B cell (primary cell): ENCODE measurements at regions not wholly inside any gene's neighbourhood (a gene's known extent, or its start where the extent isn't known, plus 50 kb on each side); places are given as distances from the start of the nearest gene placed in this dataset.

Experiments
- ATAC-seq: fragments of 200-7000 bp; cut with Tn5 transposase; one replicate; pipeline ENCODE4 v1.10.0; 2021; ENCODE audit warnings: low read depth, mild to moderate bottlenecking, moderate number of reproducible peaks, moderate library complexity
- CTCF ChIA-PET: fragments of 350-600 bp; sonication (Branson Sonifier 250); formaldehyde crosslinking; loops from one replicate; lab custom pipeline; 2021; ENCODE audit warnings: antibody characterized with exemption, inconsistent platforms; lab: Charles Lee
- POLR2A ChIA-PET: fragments of 350-600 bp; sonication (Branson Sonifier 250); formaldehyde crosslinking; loops from one replicate; lab custom pipeline; 2021; ENCODE audit warnings: antibody characterized with exemption; lab: Charles Lee
- DNase-seq: peaks from one replicate; pipeline ENCODE4 v3.0.0; 2013
- H2AFZ ChIP-seq: 2 replicates; pipeline ENCODE4 v1.6.1; 2012; ENCODE audit warnings: mild to moderate bottlenecking, low read depth, low read length; ENCODE audit not compliant: insufficient read depth, poor library complexity, severe bottlenecking
- H3K27ac ChIP-seq, 2 donors: 1 replicate in 1 of 2; 2 replicates in 1 of 2; pipeline ENCODE4 v1.5.1; 2012 to 2013; ENCODE audit warnings: low read length in 2 of 2, mild to moderate bottlenecking in 2 of 2, moderate library complexity in 1 of 2
- H3K27me3 ChIP-seq, 4 experiments: fragments of 200-600 bp in 1 of 4; sonication (generic) in 1 of 4; replicated peaks in 1 of 4; 1 replicate in 2 of 4; 2 replicates in 2 of 4; pipeline versions ENCODE4 v1.6.1 to v1.7.0; 2013 to 2016; ENCODE audit warnings: low read length in 3 of 4, mild to moderate bottlenecking in 2 of 4, mixed read lengths in 1 of 4, moderate library complexity in 1 of 4; ENCODE audit not compliant: insufficient read depth in 4 of 4, control insufficient read depth in 3 of 4; ENCODE audit errors: control extremely low read depth in 1 of 4
- H3K36me3 ChIP-seq, 2 experiments: replicated peaks in 1 of 2; 1 replicate in 1 of 2; 2 replicates in 1 of 2; pipeline versions ENCODE4 v1.6.1 to v1.7.1; 2013; ENCODE audit warnings: low read length in 1 of 2; ENCODE audit not compliant: insufficient read depth in 2 of 2, control insufficient read depth in 1 of 2; ENCODE audit errors: control extremely low read depth in 1 of 2, extremely low read depth in 1 of 2
- H3K4me1 ChIP-seq, 2 donors: fragments of 200-600 bp in 1 of 2; sonication (generic) in 1 of 2; 1 replicate in 1 of 2; 2 replicates in 1 of 2; pipeline versions ENCODE4 v1.5.1 to v1.6.1; 2013 to 2017; ENCODE audit warnings: low read length in 2 of 2; ENCODE audit not compliant: control insufficient read depth in 2 of 2, insufficient read depth in 2 of 2
- H3K4me2 ChIP-seq: replicated peaks from 2 replicates; pipeline ENCODE3; 2012; ENCODE audit warnings: mild to moderate bottlenecking, low read depth, low read length; ENCODE audit not compliant: poor library complexity, severe bottlenecking
- H3K4me3 ChIP-seq, 5 experiments: fragments of 200-600 bp in 1 of 5; sonication (generic) in 1 of 5; 1 replicate in 3 of 5; 2 replicates in 2 of 5; pipeline versions ENCODE4 v1.5.1 to v1.7.0; 2011 to 2016; ENCODE audit warnings: low read length in 4 of 5, mild to moderate bottlenecking in 4 of 5, low read depth in 2 of 5, control low read depth in 1 of 5, moderate library complexity in 1 of 5; ENCODE audit not compliant: insufficient read depth in 1 of 5; ENCODE audit errors: control extremely low read depth in 1 of 5, extremely low read depth in 1 of 5
- H3K79me2 ChIP-seq: fragments of 200-600 bp; sonication (generic); one replicate; pipeline ENCODE4 v1.6.0; 2016; ENCODE audit warnings: low read length; ENCODE audit not compliant: control insufficient read depth, insufficient read depth
- H3K9ac ChIP-seq: fragments of 200-600 bp; sonication (generic); 2 replicates; pipeline ENCODE4 v1.6.1; 2017; ENCODE audit warnings: mild to moderate bottlenecking, low read length, moderate library complexity
- H3K9me3 ChIP-seq, 3 donors: one replicate each; pipeline versions ENCODE4 v1.6.1 to v1.7.1; 2013; ENCODE audit warnings: low read length in 2 of 3; ENCODE audit not compliant: control insufficient read depth in 2 of 3, insufficient read depth in 1 of 3; ENCODE audit errors: control extremely low read depth in 1 of 3
- H4K20me1 ChIP-seq: 2 replicates; pipeline ENCODE4 v1.6.0; 2012; ENCODE audit warnings: mild to moderate bottlenecking, low read length; ENCODE audit not compliant: insufficient read depth, control insufficient read depth, poor library complexity, severe bottlenecking
- H3K27ac Mint-ChIP-seq: one replicate; pipeline ENCODE4 v1.8.0; 2021; ENCODE audit warnings: mixed read lengths
- H3K27me3 Mint-ChIP-seq: one replicate; pipeline ENCODE4 v1.8.0; 2021; ENCODE audit warnings: mixed read lengths
- H3K4me1 Mint-ChIP-seq: one replicate; pipeline ENCODE4 v1.8.0; 2021; ENCODE audit warnings: mixed read lengths
- H3K4me3 Mint-ChIP-seq: one replicate; pipeline ENCODE4 v1.8.0; 2021; ENCODE audit warnings: mixed read lengths
- H3K9me3 Mint-ChIP-seq: one replicate; pipeline ENCODE4 v1.8.0; 2022; ENCODE audit warnings: mixed read lengths; ENCODE audit not compliant: insufficient read depth
- EZH2 ChIP-seq: IDR thresholded peaks from 2 replicates; pipeline ENCODE4 v1.6.1; 2012; ENCODE audit warnings: borderline replicate concordance, low read depth, mild to moderate bottlenecking, moderate library complexity, low read length; ENCODE audit not compliant: insufficient read depth, poor library complexity, severe bottlenecking
- WGBS: methylation state at CpG from one replicate; pipeline ENCODE4 v1.1.5; 2013; ENCODE audit warnings: missing lambda C conversion rate; ENCODE audit not compliant: insufficient coverage; 5-methylcytosine and 5-hydroxymethylcytosine counted together
- intact Hi-C: fragments of 100-400 bp; cut with micrococcal nuclease; formaldehyde crosslinking; loops from one replicate; pipeline ENCODE4 v1.10.0; 2022
- TF ChIP-seq, protein P1 (sequence below): fragments of 200-600 bp; IDR thresholded peaks from one replicate; pipeline ENCODE4 v1.8.0; 2022; ENCODE audit warnings: antibody characterized with exemption, mild to moderate bottlenecking

DNA sequence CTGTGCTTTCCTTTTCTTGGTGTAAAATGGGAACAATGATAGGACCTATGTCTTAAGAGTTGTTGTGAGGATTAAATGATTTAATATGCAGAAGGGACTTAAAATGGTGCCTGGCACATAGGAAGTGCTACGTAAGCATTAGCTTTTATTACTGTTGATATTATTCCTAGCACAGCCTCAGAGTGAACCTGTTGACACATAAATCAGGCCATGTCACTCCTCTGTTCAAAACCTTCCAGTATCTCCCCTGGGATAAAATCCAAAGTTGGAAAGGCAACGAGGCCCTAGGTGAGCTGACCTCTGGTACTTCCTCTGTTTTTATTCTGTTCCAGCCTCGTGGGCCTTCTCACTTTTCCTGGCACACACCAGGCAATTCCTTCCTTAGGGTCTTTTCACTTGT is 108.8 kb upstream of the CADM1 start:
- H3K4me3 Mint-ChIP-seq = no peak overlapping the region
- WGBS = 34% methylated on average over 2 of the region's 3 CpGs

DNA sequence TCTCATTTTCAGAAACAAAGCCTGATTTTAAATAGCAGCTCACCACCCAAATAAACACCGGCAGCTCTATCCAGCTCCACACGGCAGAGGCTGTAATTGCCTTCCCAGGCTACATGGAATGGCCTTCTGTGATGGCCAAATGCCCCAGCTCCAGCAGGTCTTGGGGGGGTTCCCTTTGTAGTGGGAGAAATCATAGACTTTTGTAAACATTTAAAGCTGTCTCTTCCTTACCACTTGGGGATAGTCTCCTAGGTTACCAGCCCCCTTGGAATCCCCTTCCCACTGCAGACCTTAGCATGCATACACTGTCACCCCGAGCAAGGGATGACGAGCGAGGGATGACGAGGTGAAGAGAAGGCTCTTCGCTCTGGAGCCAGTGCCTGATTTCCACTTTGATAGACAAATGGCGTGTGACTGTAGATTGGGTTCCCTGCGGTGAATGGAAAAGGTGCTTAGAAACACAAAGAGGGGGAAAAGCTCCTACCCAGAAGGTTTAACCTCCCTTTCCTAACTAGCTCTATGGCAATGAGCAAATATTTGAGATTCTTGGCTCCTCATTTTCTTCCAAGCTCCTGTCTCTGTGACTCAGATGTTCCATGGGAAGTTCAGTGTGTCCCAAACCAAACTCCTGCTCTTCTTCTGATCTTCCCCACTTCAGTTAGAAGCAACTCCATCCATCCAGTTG is 108.0 kb upstream of the CADM1 start:
- Histone ChIP-seq H3K79me2 (no peaks in the 10 kb centered on the region), H3K9me3 (no peaks in the 10 kb centered on the region), H3K9ac (no peak overlapping the region), H4K20me1 (no peaks in the 10 kb centered on the region), H2AFZ (no peak overlapping the region), H3K27ac (no peak overlapping the region), H3K4me3 (no peak overlapping the region), H3K4me1 (no peaks in the 10 kb centered on the region), H3K27me3 (no peaks in the 10 kb centered on the region), H3K36me3 (no peaks in the 10 kb centered on the region), H3K4me2 (no peak overlapping the region)
- ChIA-PET CTCF (no interaction called here), POLR2A (no interaction called here)
- TF ChIP-seq EZH2 = no peak
- TF ChIP-seq, protein P1, sequence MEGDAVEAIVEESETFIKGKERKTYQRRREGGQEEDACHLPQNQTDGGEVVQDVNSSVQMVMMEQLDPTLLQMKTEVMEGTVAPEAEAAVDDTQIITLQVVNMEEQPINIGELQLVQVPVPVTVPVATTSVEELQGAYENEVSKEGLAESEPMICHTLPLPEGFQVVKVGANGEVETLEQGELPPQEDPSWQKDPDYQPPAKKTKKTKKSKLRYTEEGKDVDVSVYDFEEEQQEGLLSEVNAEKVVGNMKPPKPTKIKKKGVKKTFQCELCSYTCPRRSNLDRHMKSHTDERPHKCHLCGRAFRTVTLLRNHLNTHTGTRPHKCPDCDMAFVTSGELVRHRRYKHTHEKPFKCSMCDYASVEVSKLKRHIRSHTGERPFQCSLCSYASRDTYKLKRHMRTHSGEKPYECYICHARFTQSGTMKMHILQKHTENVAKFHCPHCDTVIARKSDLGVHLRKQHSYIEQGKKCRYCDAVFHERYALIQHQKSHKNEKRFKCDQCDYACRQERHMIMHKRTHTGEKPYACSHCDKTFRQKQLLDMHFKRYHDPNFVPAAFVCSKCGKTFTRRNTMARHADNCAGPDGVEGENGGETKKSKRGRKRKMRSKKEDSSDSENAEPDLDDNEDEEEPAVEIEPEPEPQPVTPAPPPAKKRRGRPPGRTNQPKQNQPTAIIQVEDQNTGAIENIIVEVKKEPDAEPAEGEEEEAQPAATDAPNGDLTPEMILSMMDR = no peak
- no peak for ATAC-seq
- H3K9me3 Mint-ChIP-seq = no peaks in the 10 kb centered on the region
- H3K4me1 Mint-ChIP-seq = no peaks in the 10 kb centered on the region
- no peak overlapping the region for H3K27ac Mint-ChIP-seq
- WGBS = 88% methylated on average over 3 of the region's 9 CpGs
- DNase-seq = no peak
- intact Hi-C loops = no loop called here
- H3K27me3 Mint-ChIP-seq = no peaks in the 10 kb centered on the region
- no peak overlapping the region for H3K4me3 Mint-ChIP-seq

More for the DNA sequence above, 108.8 kb upstream of the CADM1 start:
- Mint-ChIP-seq H3K9me3 (peaks cover 1% of the 10 kb centered on the region), H3K27me3 (no peaks in the 10 kb centered on the region), H3K27ac (no peak overlapping the region), H3K4me1 (no peaks in the 10 kb centered on the region)
- CTCF ChIA-PET = no interaction called here
- no peaks in the 10 kb centered on the region for H3K4me1 ChIP-seq
- TF ChIP-seq, protein P1 = no peak
- no peak for TF ChIP-seq EZH2
- H3K9me3 ChIP-seq = no peaks in the 10 kb centered on the region
- POLR2A ChIA-PET = no interaction called here
- H3K36me3 ChIP-seq = no peaks in the 10 kb centered on the region
- DNase-seq (no peak), ATAC-seq (no peak)
- H3K27me3 ChIP-seq = no peaks in the 10 kb centered on the region
- H3K27ac ChIP-seq = no peak overlapping the region
- no peaks in the 10 kb centered on the region for H4K20me1 ChIP-seq
- H3K79me2 ChIP-seq = no peaks in the 10 kb centered on the region
- H2AFZ ChIP-seq = no peak overlapping the region
- intact Hi-C loops = no loop called here
- no peak overlapping the region for H3K4me2 ChIP-seq
- H3K4me3 ChIP-seq = no peak overlapping the region
- no peak overlapping the region for H3K9ac ChIP-seq
